ENCODE measurements at regions not wholly inside any gene's neighbourhood (a gene's known extent, or its start where the extent isn't known, plus 50 kb on each side); places are given as distances from the start of the nearest gene placed in this dataset.

- H3K36me3 ChIP-seq (ENCODE audit: control insufficient read depth, insufficient read depth, low read length) = no peaks in the 10 kb centered on the region
- no peak for TF ChIP-seq CTCF (IDR thresholded peaks at IDR 0.05; ENCODE audit: insufficient read depth, low read length, poor library complexity, severe bottlenecking)
- no peak overlapping the region for H3K4me3 ChIP-seq (ENCODE audit: low read depth, low read length)
- DNase-seq (ENCODE audit: low read depth) = no peak
- H3K27me3 ChIP-seq (ENCODE audit: control insufficient read depth, insufficient read depth, low read length) = no peaks in the 10 kb centered on the region
Measured at GRCh38 chr3:72536206-72536877, 311.9 kb downstream of the SHQ1 start.

GRCh38 chr3:72535772-72536171 is 312.5 kb downstream of the SHQ1 start:
- Histone ChIP-seq H3K4me3 (ENCODE audit: low read depth, low read length) (no peak overlapping the region), H3K27me3 (ENCODE audit: control insufficient read depth, insufficient read depth, low read length) (no peaks in the 10 kb centered on the region), H3K36me3 (ENCODE audit: control insufficient read depth, insufficient read depth, low read length) (no peaks in the 10 kb centered on the region)
- no peak for DNase-seq (ENCODE audit: low read depth)
- no peak for TF ChIP-seq CTCF (IDR thresholded peaks at IDR 0.05; ENCODE audit: insufficient read depth, low read length, poor library complexity, severe bottlenecking)

GRCh38 chr3:72533591-72534473 is 314.4 kb downstream of the SHQ1 start:
- H3K4me3 ChIP-seq (ENCODE audit: low read depth, low read length) = no peak overlapping the region
- DNase-seq (ENCODE audit: low read depth) = no peak
- TF ChIP-seq CTCF (IDR thresholded peaks at IDR 0.05; ENCODE audit: insufficient read depth, low read length, poor library complexity, severe bottlenecking) = no peak
- H3K36me3 ChIP-seq (ENCODE audit: control insufficient read depth, insufficient read depth, low read length) = no peaks in the 10 kb centered on the region
- no peaks in the 10 kb centered on the region for H3K27me3 ChIP-seq (ENCODE audit: control insufficient read depth, insufficient read depth, low read length)

- DNase-seq (ENCODE audit: low read depth) = no peak
- H3K27me3 ChIP-seq (ENCODE audit: control insufficient read depth, insufficient read depth, low read length) = no peaks in the 10 kb centered on the region
- no peak overlapping the region for H3K4me3 ChIP-seq (ENCODE audit: low read depth, low read length)
- TF ChIP-seq CTCF (IDR thresholded peaks at IDR 0.05; ENCODE audit: insufficient read depth, low read length, poor library complexity, severe bottlenecking) = no peak
- no peaks in the 10 kb centered on the region for H3K36me3 ChIP-seq (ENCODE audit: control insufficient read depth, insufficient read depth, low read length)
Measured at GRCh38 chr3:72530426-72530825, 317.8 kb downstream of the SHQ1 start.

GRCh38 chr3:72529081-72529480 is 319.2 kb downstream of the SHQ1 start:
- H3K4me3 ChIP-seq (ENCODE audit: low read depth, low read length) = no peak overlapping the region
- no peak for TF ChIP-seq CTCF (IDR thresholded peaks at IDR 0.05; ENCODE audit: insufficient read depth, low read length, poor library complexity, severe bottlenecking)
- no peak for DNase-seq (ENCODE audit: low read depth)
- no peaks in the 10 kb centered on the region for H3K36me3 ChIP-seq (ENCODE audit: control insufficient read depth, insufficient read depth, low read length)
- no peaks in the 10 kb centered on the region for H3K27me3 ChIP-seq (ENCODE audit: control insufficient read depth, insufficient read depth, low read length)

Data from kidney epithelial cell (primary cell).